Activated T-helper 2 cell treated with anti-CD3 and anti-CD28 coated beads, Interferon-gamma antibody, Interleukin-2, Interleukin-4, amounts not matched to agents 10 μg/mL and 5 μg/mL and 100 μg/mL, durations not matched to agents 14 hours and 24 hours and 36 hours (primary cell): ENCODE measurements at regions not wholly inside any gene's neighbourhood (a gene's known extent, or its start where the extent isn't known, plus 50 kb on each side); places are given as distances from the start of the nearest gene placed in this dataset.
"Not testable (repeated sequence)": the region's sequence is repeated elsewhere in the genome, so short reads cannot be mapped to it uniquely, and the experiment has no call there.

Experiments used
- DNase-seq: peaks from one replicate; pipeline ENCODE4 v3.0.0; 2021; ENCODE audit warnings: low spot score
- H3K27ac Mint-ChIP-seq: one replicate; pipeline ENCODE4 v1.8.0; 2021; ENCODE audit warnings: mixed read lengths
- H3K27me3 Mint-ChIP-seq: one replicate; pipeline ENCODE4 v1.8.0; 2021; ENCODE audit warnings: low read depth, mixed read lengths
- H3K36me3 Mint-ChIP-seq: one replicate; pipeline ENCODE4 v1.8.0; 2021; ENCODE audit warnings: low read depth, mixed read lengths
- H3K4me1 Mint-ChIP-seq: one replicate; pipeline ENCODE4 v1.8.0; 2021; ENCODE audit warnings: low read depth, mixed read lengths
- H3K4me3 Mint-ChIP-seq: one replicate; pipeline ENCODE4 v1.8.0; 2021; ENCODE audit warnings: low read depth, mild to moderate bottlenecking, moderate library complexity, mixed read lengths
- H3K9me3 Mint-ChIP-seq: one replicate; pipeline ENCODE4 v1.8.0; 2021; ENCODE audit warnings: mixed read lengths
- intact Hi-C: fragments of 100-400 bp; cut with micrococcal nuclease; formaldehyde crosslinking; loops from one replicate; pipeline ENCODE4 v1.15.1; 2023

DNA sequence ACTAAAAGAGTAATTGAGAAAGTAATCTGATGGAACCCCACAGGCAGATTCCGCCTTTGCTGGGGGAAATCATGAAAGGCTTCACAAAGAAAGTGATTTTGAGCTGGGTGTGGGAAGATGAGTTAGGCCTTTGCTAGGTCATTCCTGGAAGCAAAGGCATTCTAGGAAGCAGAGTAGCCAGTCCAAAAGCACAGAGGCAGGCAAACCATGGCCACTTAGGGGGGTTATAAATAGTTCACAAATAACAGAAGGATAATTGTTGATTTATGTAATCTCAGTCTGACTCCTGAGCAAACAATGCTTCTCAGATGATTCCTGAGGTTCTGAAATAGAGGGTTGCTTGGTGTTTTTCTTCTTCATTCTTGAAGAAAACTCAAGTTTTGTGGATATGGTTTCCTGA lies 576.3 kb downstream of the NTRK3 start:
- Mint-ChIP-seq H3K9me3 (peaks cover 25% of the 10 kb centered on the region), H3K27ac (no peak overlapping the region), H3K4me1 (peaks cover 4% of the 10 kb centered on the region), H3K36me3 (no peaks in the 10 kb centered on the region), H3K27me3 (no peaks in the 10 kb centered on the region), H3K4me3 (no peak overlapping the region)
- intact Hi-C loops: no loop called here
- DNase-seq: no peak

DNA sequence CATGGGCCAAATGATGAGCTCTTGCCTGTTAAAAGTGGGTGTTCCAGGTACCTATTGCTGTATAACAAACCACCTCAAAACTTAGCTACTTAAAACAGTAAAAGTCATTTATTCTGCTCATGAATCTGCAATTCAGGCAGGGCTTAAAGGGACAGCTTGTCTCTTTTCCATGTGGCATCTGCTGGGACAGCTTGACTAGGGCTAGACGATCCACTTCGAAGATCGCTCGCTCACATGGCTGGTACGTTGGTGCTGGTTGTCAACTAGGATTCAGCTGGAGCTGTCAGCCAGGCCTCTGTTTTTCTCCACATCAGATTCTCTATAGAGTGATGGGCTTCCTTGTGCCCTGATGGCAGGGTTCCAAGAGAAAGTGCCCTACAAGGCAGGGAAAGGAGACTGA lies 581.3 kb downstream of the NTRK3 start:
- intact Hi-C loops: no loop called here
- Mint-ChIP-seq H3K36me3 (no peaks in the 10 kb centered on the region), H3K27me3 (no peaks in the 10 kb centered on the region), H3K27ac (no peak overlapping the region), H3K9me3 (peaks cover 42% of the 10 kb centered on the region), H3K4me1 (no peaks in the 10 kb centered on the region), H3K4me3 (no peak overlapping the region)
- no peak for DNase-seq

DNA sequence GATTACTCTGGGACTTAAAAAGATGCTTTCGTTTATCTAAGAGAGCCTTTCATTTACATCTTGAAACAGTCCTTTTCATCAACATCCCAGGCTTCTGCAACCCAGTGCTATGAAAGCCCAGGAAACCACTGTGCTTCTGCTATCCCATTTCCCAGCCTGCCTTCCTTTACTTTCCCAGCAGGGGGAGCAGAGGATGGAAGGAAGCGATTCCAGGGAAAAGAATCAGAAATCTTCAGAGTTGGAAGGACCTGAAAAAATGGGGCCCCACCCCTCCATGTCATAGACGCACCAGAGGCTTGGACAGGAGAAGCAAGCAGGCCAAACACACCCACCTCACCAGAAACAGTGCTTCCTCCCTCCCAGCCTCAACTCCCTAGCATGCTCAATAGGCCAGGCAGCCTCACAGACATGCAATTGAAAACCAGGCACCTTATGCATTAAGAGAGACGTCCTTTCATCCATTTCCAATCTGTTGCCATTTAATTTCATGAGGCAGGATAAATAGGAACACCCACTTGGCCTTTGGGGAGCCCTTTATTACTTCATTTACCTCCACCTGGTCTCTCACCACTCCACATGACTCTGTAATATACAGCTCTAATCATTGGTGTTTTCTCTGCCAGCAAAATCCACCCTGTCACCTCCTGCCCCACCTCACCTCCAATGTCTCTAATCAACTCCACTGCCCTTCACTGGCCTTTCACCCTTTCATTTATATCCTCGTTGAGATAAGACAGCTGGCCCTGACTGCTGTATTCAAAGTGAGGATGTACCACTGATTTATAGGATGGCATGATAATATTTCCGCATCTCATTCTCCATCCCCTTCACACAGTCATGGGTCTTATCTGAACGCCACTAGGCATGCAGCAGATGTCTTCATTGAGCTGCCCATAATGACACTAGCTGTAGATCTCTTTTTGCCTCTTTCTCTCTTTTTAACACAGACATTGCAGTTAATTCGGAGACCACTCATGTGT lies 583.9 kb downstream of the NTRK3 start:
- no peak for DNase-seq
- Mint-ChIP-seq H3K4me1 (no peaks in the 10 kb centered on the region), H3K9me3 (peaks cover 45% of the 10 kb centered on the region), H3K36me3 (no peaks in the 10 kb centered on the region), H3K4me3 (no peak overlapping the region), H3K27me3 (no peaks in the 10 kb centered on the region), H3K27ac (no peak overlapping the region)
- intact Hi-C loops: no loop called here

DNA sequence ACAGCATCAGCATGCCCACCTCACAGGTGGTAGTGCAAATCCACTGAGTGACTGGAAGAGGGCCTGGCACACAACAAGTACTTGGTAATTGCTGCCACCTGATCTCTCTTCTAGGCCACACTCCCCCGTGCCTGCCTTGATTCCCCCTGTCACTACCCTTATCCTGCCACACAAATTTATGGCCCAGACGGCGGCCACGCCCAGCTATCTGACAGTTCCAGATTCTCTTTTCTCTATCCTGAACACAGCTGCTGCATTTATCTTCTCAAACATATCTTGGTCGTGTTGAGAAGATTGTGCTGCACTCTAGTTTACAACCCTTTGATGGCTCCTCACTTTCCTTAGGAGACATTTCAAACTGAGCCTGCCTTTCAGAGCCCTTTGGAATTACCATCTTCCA lies 585.2 kb downstream of the NTRK3 start:
- DNase-seq: no peak
- intact Hi-C loops: no loop called here
- Mint-ChIP-seq H3K27me3 (no peaks in the 10 kb centered on the region), H3K36me3 (no peaks in the 10 kb centered on the region), H3K27ac (no peak overlapping the region), H3K9me3 (peaks cover 33% of the 10 kb centered on the region), H3K4me3 (no peak overlapping the region), H3K4me1 (no peaks in the 10 kb centered on the region)

DNA sequence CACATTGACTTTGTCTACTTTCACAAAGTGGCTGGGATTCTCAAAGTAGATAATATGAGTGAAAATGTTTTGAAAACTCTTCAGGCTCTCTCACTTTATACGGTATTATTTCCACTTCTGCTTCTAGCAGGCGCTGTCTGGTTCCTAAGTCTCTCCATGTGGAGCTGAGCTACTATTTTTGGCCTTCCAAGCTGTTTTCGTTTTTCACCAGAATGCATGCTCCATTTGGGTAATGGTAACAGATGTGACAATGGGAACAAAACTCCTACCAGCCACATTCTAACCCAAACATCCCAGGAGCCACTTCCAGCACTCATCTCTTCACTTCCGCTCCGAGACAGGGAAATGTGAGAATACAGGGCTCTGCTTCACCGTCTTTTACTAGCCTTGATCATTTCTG lies 586.7 kb downstream of the NTRK3 start:
- intact Hi-C loops: no loop called here
- no peaks in the 10 kb centered on the region for H3K36me3 Mint-ChIP-seq
- no peaks in the 10 kb centered on the region for H3K27me3 Mint-ChIP-seq
- H3K9me3 Mint-ChIP-seq: peaks cover 26% of the 10 kb centered on the region
- no peaks in the 10 kb centered on the region for H3K4me1 Mint-ChIP-seq
- H3K4me3 Mint-ChIP-seq: no peak overlapping the region
- H3K27ac Mint-ChIP-seq: no peak overlapping the region
- DNase-seq: no peak

- H3K4me1 Mint-ChIP-seq, H3K4me3 Mint-ChIP-seq, intact Hi-C loops, H3K27me3 Mint-ChIP-seq, DNase-seq, H3K36me3 Mint-ChIP-seq, H3K27ac Mint-ChIP-seq: not testable (repeated sequence)
- peaks cover 24% of the 10 kb centered on the region for H3K9me3 Mint-ChIP-seq
These were observed 587.6 kb downstream of the NTRK3 start for GRCh38 chr15:87668768-87669564.

- no peak overlapping the region for H3K27ac Mint-ChIP-seq
- peaks cover 27% of the 10 kb centered on the region for H3K9me3 Mint-ChIP-seq
- H3K36me3 Mint-ChIP-seq: no peaks in the 10 kb centered on the region
- no peaks in the 10 kb centered on the region for H3K4me1 Mint-ChIP-seq
- H3K4me3 Mint-ChIP-seq: no peak overlapping the region
- H3K27me3 Mint-ChIP-seq: no peaks in the 10 kb centered on the region
- intact Hi-C loops: no loop called here
- DNase-seq: no peak
These were observed 588.9 kb downstream of the NTRK3 start for GRCh38 chr15:87667643-87668042.

- Mint-ChIP-seq H3K4me3 (no peak overlapping the region), H3K4me1 (no peaks in the 10 kb centered on the region), H3K27me3 (no peaks in the 10 kb centered on the region), H3K9me3 (peaks cover 12% of the 10 kb centered on the region), H3K36me3 (no peaks in the 10 kb centered on the region), H3K27ac (no peak overlapping the region)
- DNase-seq: no peak
- intact Hi-C loops: no loop called here
These were observed 594.0 kb downstream of the NTRK3 start for GRCh38 chr15:87662575-87662974.

DNA sequence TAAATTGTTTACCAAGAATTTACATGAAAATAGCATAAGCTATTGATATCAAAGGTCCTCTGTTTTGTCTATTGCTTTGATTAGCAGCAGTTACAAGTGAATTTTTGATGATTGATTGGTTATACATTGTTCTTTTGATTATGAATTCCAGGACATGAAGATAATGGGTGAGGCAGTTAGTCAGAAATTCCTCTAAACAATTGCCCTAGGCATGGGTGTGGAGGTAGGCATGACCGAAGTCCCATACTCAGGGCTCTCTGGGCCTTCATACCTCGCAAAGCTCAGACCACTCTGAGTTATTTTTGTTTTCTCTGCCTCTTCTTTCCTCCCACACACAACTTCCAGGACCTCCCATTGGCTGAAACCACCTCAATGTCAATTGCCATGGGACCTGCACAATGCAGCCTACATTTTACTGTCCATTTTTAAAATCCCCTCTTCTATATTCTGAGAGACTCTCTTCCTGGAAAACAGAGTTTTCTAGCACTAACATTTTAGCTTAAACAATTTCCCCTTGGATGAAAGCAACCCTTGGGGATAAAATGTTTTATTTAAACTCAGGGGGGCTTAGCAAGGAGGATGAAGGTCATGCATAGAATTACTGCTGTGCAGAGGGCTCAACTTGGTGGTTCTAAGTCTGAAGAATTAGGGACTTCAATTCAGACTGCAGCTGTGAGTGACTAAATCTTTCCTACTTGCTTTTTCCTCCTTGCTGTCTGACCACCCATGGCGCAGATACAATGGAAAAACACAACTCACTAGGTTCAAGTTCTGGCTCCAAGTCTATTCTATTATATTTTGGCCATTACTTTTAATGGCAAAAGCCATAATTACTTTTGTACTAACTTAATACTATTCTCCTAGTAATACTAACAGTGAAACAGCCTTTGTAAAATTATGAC lies 594.8 kb downstream of the NTRK3 start:
- H3K27ac Mint-ChIP-seq: no peak overlapping the region
- no peaks in the 10 kb centered on the region for H3K27me3 Mint-ChIP-seq
- no peaks in the 10 kb centered on the region for H3K36me3 Mint-ChIP-seq
- DNase-seq: no peak
- intact Hi-C loops: no loop called here
- peaks cover 12% of the 10 kb centered on the region for H3K9me3 Mint-ChIP-seq
- no peaks in the 10 kb centered on the region for H3K4me1 Mint-ChIP-seq
- no peak overlapping the region for H3K4me3 Mint-ChIP-seq

DNA sequence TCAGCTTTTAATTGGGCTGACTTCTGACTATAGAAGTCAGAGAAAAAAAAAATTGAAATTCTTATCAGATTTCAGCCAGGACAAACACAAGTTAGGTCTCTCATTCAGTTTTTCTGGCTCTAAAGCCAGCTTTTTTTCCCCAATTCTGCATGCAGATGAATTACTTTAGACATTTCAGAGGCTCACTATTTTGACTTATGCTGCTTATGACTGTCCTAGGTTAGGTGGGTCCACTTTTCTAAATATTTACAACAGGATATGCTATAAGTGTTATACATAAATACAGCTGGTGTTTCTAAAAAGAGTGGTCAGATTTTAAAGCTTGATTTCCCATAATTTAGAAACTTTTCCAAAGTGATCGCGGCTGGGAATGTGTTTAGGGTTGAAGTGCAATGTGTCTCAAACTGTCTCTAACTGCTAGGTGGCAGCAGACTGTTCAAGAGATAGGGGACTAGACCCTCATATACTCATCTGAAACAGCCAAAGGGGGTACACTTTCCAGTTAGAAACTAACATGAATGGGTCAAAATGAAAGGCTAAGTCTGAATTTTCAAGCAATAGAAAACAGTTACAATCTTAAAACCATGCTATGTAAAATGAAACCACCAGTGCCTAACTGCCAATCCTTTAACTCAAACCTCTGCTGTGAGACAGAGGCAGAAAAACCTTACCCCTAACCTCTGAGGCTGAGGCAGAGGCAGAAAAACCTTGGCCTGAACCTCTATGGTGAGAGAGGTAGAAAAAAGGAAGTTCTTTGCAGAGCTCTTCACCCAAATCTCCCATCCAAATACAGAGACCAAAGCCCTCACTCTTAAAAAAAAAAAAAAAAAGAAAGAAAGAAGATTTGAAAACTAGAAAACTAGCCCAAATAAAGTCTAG lies 596.0 kb downstream of the NTRK3 start:
- no peak overlapping the region for H3K27ac Mint-ChIP-seq
- DNase-seq: no peak
- H3K4me3 Mint-ChIP-seq: no peak overlapping the region
- H3K36me3 Mint-ChIP-seq: no peaks in the 10 kb centered on the region
- H3K9me3 Mint-ChIP-seq: peaks cover 12% of the 10 kb centered on the region
- H3K4me1 Mint-ChIP-seq: no peaks in the 10 kb centered on the region
- intact Hi-C loops: no loop called here
- no peaks in the 10 kb centered on the region for H3K27me3 Mint-ChIP-seq

DNA sequence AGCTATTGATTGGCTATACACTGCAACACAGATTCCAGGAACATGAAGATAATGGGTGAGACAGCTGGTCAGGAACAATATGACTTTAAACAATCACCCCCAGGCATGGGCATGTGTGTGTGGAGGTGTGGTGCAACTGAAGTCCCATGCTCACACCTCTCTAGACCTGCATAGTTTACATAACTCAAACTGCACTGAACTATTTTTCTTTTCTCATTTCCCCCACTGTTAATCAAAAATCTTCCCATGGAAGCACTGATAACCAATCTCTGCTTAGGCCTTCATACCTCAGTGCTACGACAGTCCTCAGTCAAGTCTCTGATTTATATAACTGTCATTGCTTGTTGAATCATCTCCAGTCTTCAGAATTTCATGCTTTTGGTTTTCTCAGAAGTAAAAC lies 600.2 kb downstream of the NTRK3 start:
- H3K4me1 Mint-ChIP-seq: no peaks in the 10 kb centered on the region
- intact Hi-C loops: no loop called here
- DNase-seq: no peak
- H3K27me3 Mint-ChIP-seq: no peaks in the 10 kb centered on the region
- no peaks in the 10 kb centered on the region for H3K36me3 Mint-ChIP-seq
- H3K27ac Mint-ChIP-seq: no peak overlapping the region
- no peaks in the 10 kb centered on the region for H3K9me3 Mint-ChIP-seq
- H3K4me3 Mint-ChIP-seq: no peak overlapping the region

DNA sequence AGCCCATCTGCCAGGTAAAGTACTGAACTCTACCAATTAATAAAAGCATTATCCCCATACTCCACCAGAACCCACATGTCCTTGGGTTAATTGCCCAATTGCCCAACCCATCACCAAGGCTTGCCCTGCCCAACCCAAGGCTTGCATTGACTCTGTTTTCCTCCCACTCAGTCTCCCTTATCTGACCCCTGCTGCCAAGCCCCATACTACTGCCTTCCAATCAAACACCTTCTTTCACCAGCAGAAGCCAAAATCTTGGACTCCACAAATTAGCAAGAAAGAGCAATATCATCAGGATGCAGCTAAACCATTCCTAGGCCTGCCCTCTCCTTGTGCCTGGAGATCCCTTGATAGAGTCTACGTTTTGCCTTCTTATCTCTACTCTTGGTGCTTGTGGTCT lies 602.9 kb downstream of the NTRK3 start:
- Mint-ChIP-seq H3K4me1 (no peaks in the 10 kb centered on the region), H3K4me3 (no peak overlapping the region), H3K27me3 (no peaks in the 10 kb centered on the region), H3K9me3 (peaks cover 5% of the 10 kb centered on the region), H3K36me3 (no peaks in the 10 kb centered on the region), H3K27ac (no peak overlapping the region)
- intact Hi-C loops: no loop called here
- no peak for DNase-seq
